OCI-LY1 (cell line): ENCODE measurements at regions not wholly inside any gene's neighbourhood (a gene's known extent, or its start where the extent isn't known, plus 50 kb on each side); places are given as distances from the start of the nearest gene placed in this dataset.

ENCODE experiments used
- EZH2 ChIP-seq: fragments of 200-600 bp; sonication (generic), shearing (Covaris generic); IDR thresholded peaks from 2 replicates; pipeline ENCODE4 v1.8.0; 2017; ENCODE audit warnings: borderline replicate concordance, mixed run types, mild to moderate bottlenecking, antibody characterized with exemption, low read length, moderate library complexity, mixed read lengths
- TF ChIP-seq, protein P1 (sequence below): fragments of 200-600 bp; sonication (generic), shearing (Covaris generic); IDR thresholded peaks from 2 replicates; pipeline ENCODE4 v1.5.1; 2017; ENCODE audit warnings: mild to moderate bottlenecking, antibody characterized with exemption, low read length, moderate library complexity, mixed read lengths

DNA sequence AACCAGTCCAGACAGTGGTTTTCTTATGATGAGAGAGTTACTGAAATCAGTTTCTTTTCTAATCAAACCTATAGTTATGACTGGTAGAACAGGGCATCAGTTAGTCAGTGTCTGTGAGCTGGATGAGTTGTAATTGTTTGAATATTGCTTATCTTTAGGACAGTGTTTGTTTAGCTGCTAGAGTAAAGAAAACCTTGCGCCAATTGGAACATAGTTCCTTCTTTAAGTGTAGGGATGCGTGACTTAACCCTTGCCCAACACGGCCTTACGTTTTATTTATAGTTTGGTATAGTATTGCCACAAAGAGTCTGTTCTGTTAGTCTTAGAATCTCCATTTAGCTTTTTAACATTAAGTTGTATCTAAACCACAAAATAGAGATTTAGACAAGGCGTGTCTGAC, 572.6 kb downstream of the SLC16A7 start:
- TF ChIP-seq, protein P1, sequence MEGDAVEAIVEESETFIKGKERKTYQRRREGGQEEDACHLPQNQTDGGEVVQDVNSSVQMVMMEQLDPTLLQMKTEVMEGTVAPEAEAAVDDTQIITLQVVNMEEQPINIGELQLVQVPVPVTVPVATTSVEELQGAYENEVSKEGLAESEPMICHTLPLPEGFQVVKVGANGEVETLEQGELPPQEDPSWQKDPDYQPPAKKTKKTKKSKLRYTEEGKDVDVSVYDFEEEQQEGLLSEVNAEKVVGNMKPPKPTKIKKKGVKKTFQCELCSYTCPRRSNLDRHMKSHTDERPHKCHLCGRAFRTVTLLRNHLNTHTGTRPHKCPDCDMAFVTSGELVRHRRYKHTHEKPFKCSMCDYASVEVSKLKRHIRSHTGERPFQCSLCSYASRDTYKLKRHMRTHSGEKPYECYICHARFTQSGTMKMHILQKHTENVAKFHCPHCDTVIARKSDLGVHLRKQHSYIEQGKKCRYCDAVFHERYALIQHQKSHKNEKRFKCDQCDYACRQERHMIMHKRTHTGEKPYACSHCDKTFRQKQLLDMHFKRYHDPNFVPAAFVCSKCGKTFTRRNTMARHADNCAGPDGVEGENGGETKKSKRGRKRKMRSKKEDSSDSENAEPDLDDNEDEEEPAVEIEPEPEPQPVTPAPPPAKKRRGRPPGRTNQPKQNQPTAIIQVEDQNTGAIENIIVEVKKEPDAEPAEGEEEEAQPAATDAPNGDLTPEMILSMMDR: no peak
- no peak for TF ChIP-seq EZH2
